ENCODE measurements at regions not wholly inside any gene's neighbourhood (a gene's known extent, or its start where the extent isn't known, plus 50 kb on each side); places are given as distances from the start of the nearest gene placed in this dataset.

DNA sequence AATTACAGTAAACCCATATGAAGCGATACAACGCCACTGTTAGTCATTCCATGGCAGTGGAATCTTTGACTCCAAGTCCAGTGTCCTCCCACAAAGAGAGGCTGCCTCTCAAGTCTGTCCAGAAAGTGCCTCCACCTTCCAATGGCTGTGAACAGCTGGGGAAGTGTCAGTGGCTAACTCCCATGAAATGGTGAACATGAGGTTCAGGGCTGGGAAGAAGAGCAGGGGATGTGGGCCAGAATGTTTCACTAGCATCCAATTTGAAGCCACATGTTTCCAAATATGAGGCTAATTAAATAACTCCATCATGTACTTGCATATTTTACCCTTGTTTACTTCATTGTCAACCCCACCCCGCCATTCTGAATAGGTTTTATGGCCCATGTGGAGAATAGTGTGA is 53.1 kb upstream of the CHST15 start:
- no peak overlapping the region for H3K4me3 ChIP-seq
- TF ChIP-seq CTCF (IDR thresholded peaks at IDR 0.05) (no peak), POLR2A (IDR thresholded peaks at IDR 0.05) (no peak), POLR2AphosphoS5 (IDR thresholded peaks at IDR 0.05) (no peak), EP300 (IDR thresholded peaks at IDR 0.05) (no peak)
- peaks cover 0 to 19% (median 15%) of the 10 kb centered on the region in 4 donors for H3K4me1 ChIP-seq
- intact Hi-C loops (cut with DNase I): no loop called here
- H3K27me3 ChIP-seq: no peaks in the 10 kb centered on the region
- 73 to 87% methylated on average over 3 of the region's 3 CpGs for WGBS, 2 donors
- no peak overlapping the region for H3K27ac ChIP-seq
- DNase-seq: peak; percentile 22
- no peaks in the 10 kb centered on the region for H3K36me3 ChIP-seq
- H3K9me3 ChIP-seq: no peaks in the 10 kb centered on the region

DNA sequence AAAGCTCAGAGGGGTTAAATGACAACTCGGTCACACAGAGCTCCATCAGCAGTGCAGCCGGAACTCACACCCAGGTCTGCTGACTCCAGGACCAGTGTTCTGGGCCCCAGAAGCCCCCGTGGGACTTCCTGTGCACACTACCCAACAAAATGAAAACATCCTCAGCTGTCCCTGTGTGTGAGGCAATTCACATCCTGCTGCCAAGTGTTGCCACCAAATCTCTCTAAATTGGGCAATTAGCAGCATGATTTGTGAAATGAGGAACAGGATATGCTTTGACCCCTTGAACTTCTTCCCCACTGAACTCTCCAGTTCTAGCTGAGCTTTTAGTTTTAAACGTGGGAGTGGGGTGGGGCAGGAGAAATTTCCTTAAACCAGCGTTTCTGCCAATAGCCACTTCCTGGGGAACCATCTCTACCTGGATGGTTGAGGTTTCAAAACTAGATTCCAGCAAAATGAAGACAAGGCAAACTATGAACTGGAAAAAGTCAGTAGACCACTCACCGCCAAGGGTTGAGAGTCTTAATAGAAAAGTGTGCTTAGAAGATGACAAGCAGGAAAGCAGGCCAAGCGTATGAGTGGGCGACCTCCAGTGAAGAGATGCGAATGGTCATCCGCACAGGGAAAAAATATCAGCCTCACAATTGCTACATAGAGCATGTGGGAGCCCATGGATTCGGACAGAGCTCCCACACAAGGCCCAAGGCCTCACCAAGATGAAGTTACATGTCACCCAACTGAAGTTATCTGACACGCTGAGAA is 51.9 kb upstream of the CHST15 start:
- no peaks in the 10 kb centered on the region for H3K36me3 ChIP-seq
- H3K4me1 ChIP-seq: peaks cover 0 to 15% (median 13%) of the 10 kb centered on the region in 4 donors
- H3K27ac ChIP-seq: peak overlapping the region in 2 of 4 donors; percentile 28 to 29
- 70 to 79% methylated on average over 12 of the region's 12 CpGs for WGBS, 2 donors
- DNase-seq: peak; percentile 85
- no peaks in the 10 kb centered on the region for H3K27me3 ChIP-seq
- H3K9me3 ChIP-seq: peaks cover 0 to 3% (median 0%) of the 10 kb centered on the region in 4 donors
- no peak overlapping the region for H3K4me3 ChIP-seq
- TF ChIP-seq POLR2AphosphoS5 (IDR thresholded peaks at IDR 0.05) (peak; percentile 53 to 67 (median 60)), POLR2A (IDR thresholded peaks at IDR 0.05) (no peak), EP300 (IDR thresholded peaks at IDR 0.05) (peak in 2 of 4 donors; percentile 54 to 61), CTCF (IDR thresholded peaks at IDR 0.05) (no peak)
- intact Hi-C loops (cut with DNase I): no loop called here

- TF ChIP-seq EP300 (IDR thresholded peaks at IDR 0.05): no peak
- no peak for TF ChIP-seq POLR2AphosphoS5 (IDR thresholded peaks at IDR 0.05)
- TF ChIP-seq POLR2A (IDR thresholded peaks at IDR 0.05): no peak
- TF ChIP-seq CTCF (IDR thresholded peaks at IDR 0.05): no peak
- H3K27ac ChIP-seq: peak overlapping the region in 3 of 4 donors; percentile 20 to 29 (median 28)
- peaks cover 0 to 5% (median 0%) of the 10 kb centered on the region in 4 donors for H3K9me3 ChIP-seq
- H3K36me3 ChIP-seq: no peaks in the 10 kb centered on the region
- H3K4me3 ChIP-seq: no peak overlapping the region
- H3K4me1 ChIP-seq: peaks cover 0 to 9% (median 6%) of the 10 kb centered on the region in 4 donors
- intact Hi-C loops (cut with DNase I): no loop called here
- DNase-seq: peak; percentile 59
- no peaks in the 10 kb centered on the region for H3K27me3 ChIP-seq
- 76 to 81% methylated on average over 9 of the region's 9 CpGs for WGBS, 2 donors
These were observed 51.1 kb upstream of the CHST15 start for GRCh38 chr10:124144536-124144935.

DNA sequence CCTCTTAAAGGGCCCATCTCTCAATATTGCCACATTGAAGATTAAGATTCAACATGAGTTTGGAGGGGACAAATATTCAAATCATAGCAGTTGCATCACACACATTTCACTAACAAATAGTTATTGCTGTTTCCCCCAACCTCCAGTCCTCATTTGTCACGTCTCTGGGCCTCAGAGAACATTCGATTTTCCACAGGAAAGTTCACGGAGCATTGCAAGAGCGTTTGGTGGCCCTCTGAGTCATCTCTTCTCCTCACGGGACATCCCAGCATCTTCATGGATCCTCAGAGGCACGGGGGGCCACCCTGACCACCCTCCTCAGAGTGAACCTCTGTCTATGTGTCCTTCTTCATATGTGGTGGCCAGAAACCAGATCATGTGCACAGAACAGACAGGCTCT is 50.3 kb upstream of the CHST15 start:
- no peak overlapping the region for H3K4me3 ChIP-seq
- H3K27ac ChIP-seq: no peak overlapping the region
- H3K27me3 ChIP-seq: no peaks in the 10 kb centered on the region
- H3K36me3 ChIP-seq: no peaks in the 10 kb centered on the region
- no peak for TF ChIP-seq POLR2AphosphoS5 (IDR thresholded peaks at IDR 0.05)
- H3K9me3 ChIP-seq: peaks cover 0 to 5% (median 0%) of the 10 kb centered on the region in 4 donors
- peak; percentile 14 for DNase-seq
- peaks cover 0 to under 1% (median 0%) of the 10 kb centered on the region in 4 donors for H3K4me1 ChIP-seq
- WGBS, 2 donors: 86 to 88% methylated on average over 6 of the region's 6 CpGs
- intact Hi-C loops (cut with DNase I): no loop called here

All from sigmoid colon (tissue), 6 donors.